ENCODE measurements at regions not wholly inside any gene's neighbourhood (a gene's known extent, or its start where the extent isn't known, plus 50 kb on each side); places are given as distances from the start of the nearest gene placed in this dataset.

- Histone ChIP-seq H3K4me1 (ENCODE audit: control insufficient read depth, insufficient read depth, low read length) (no peaks in the 10 kb centered on the region), H2BK15ac (ENCODE audit: low read depth, low read length) (no peak overlapping the region), H4K5ac (ENCODE audit: low read depth, low read length) (no peak overlapping the region), H3K18ac (ENCODE audit: low read depth, low read length) (no peak overlapping the region), H2AK5ac (ENCODE audit: low read depth, low read length) (no peak overlapping the region), H3K79me1 (ENCODE audit: low read depth in 1 of 2, low read length in 2 of 2) (no peaks in the 10 kb centered on the region), H2BK20ac (ENCODE audit: low read depth, low read length) (no peak overlapping the region), H3K27me3 (ENCODE audit: control insufficient read depth, insufficient read depth, low read length) (no peaks in the 10 kb centered on the region), H2AFZ (replicated peaks; ENCODE audit: low read length, poor library complexity) (no peak overlapping the region), H3K36me3 (ENCODE audit: control insufficient read depth, insufficient read depth, low read length) (no peaks in the 10 kb centered on the region), H3K4me3 (ENCODE audit: insufficient read depth, low read depth, low read length) (no peak overlapping the region), H3K23ac (ENCODE audit: low read depth, low read length) (no peak overlapping the region), H3K4ac (ENCODE audit: low read depth, low read length) (no peak overlapping the region), H3K9me3 (ENCODE audit: control insufficient read depth, insufficient read depth, low read length) (peaks cover 6% of the 10 kb centered on the region), H3K27ac (ENCODE audit: insufficient read depth, low read length) (no peak overlapping the region), H3K4me2 (ENCODE audit: low read depth, low read length) (no peak overlapping the region), H3K9me1 (ENCODE audit: insufficient read depth, low read length) (no peaks in the 10 kb centered on the region), H2BK5ac (ENCODE audit: low read depth, low read length, poor library complexity, severe bottlenecking) (no peak overlapping the region), H4K91ac (ENCODE audit: insufficient read depth, low read depth, low read length) (no peak overlapping the region), H3K9ac (ENCODE audit: low read depth, low read length) (no peak overlapping the region), H2BK120ac (ENCODE audit: low read depth, low read length) (no peak overlapping the region), H4K8ac (ENCODE audit: low read depth in 2 of 2, low read length in 2 of 2) (no peak overlapping the region), H2AK9ac (replicated peaks; ENCODE audit: low read depth, low read length, poor library complexity) (no peak overlapping the region), H4K20me1 (ENCODE audit: insufficient read depth, low read length) (no peaks in the 10 kb centered on the region), H3K56ac (ENCODE audit: extremely low read depth, insufficient read depth, low read length) (no peak overlapping the region), H3K14ac (replicated peaks; ENCODE audit: low read depth, low read length) (no peak overlapping the region)
- dilution Hi-C loops (cut with HindIII; ENCODE audit: low sequenced_read_pairs, unreplicated experiment) (no loop called here), in situ Hi-C loops (cut with MboI; ENCODE audit: low sequenced_read_pairs) (no loop called here), intact Hi-C loops (cut with micrococcal nuclease) (no loop called here)
- ATAC-seq (ENCODE audit: low read depth): no peak
- no peak for DNase-seq
- no TSS peak for BruUV-seq (replicated peaks)
- POLR2A ChIA-PET (ENCODE audit: unreplicated experiment): no interaction called here
- no peak for TF ChIP-seq MAZ (IDR thresholded peaks at IDR 0.05; ENCODE audit: borderline replicate concordance, low read depth, low read length)
- TF ChIP-seq MAFK (IDR thresholded peaks at IDR 0.05; ENCODE audit: low read depth, low read length): no peak
- no peak for TF ChIP-seq CHD1 (IDR thresholded peaks at IDR 0.05; ENCODE audit: low read depth, low read length)
- TF ChIP-seq RCOR1 (IDR thresholded peaks at IDR 0.05; ENCODE audit: insufficient replicate concordance, low read length): no peak
- no peak for TF ChIP-seq CEBPB (IDR thresholded peaks at IDR 0.05; ENCODE audit: low read depth, low read length)
- TF ChIP-seq RAD21 (IDR thresholded peaks at IDR 0.05; ENCODE audit: low read length): no peak
- TF ChIP-seq ELK1 (IDR thresholded peaks at IDR 0.05; ENCODE audit: borderline replicate concordance, low read depth, low read length): no peak
- no peak for TF ChIP-seq MXI1 (IDR thresholded peaks at IDR 0.05; ENCODE audit: borderline replicate concordance, low read depth, low read length)
- TF ChIP-seq RFX5 (IDR thresholded peaks at IDR 0.05; ENCODE audit: low read depth, low read length): no peak
- no peak for TF ChIP-seq BHLHE40 (IDR thresholded peaks at IDR 0.05; ENCODE audit: low read depth, low read length)
- no peak for TF ChIP-seq POLR2A (IDR thresholded peaks at IDR 0.05; ENCODE audit: low read depth, low read length)
- no peak for TF ChIP-seq CTCF (conservative IDR thresholded peaks at IDR 0.05; ENCODE audit: low read depth, low read length)
- CTCF ChIA-PET: no interaction called here
- no CpG with 5 or more reads among the region's 1 CpG for WGBS, 2 experiments (ENCODE audit: extremely low coverage in 2 of 2, insufficient read length in 1 of 2)
These were observed 1016.0 kb downstream of the FAM181B start for GRCh38 chr11:81717695-81718094.
